ENCODE measurements at regions not wholly inside any gene's neighbourhood (a gene's known extent, or its start where the extent isn't known, plus 50 kb on each side); places are given as distances from the start of the nearest gene placed in this dataset.

- no peaks in the 10 kb centered on the region for H3K36me3 Mint-ChIP-seq (ENCODE audit: low read depth)
- H3K27ac ChIP-seq (ENCODE audit: low read depth, low read length), result no peak overlapping the region
- H3K27ac Mint-ChIP-seq, result peak overlapping the region; percentile 48
- H3K4me1 ChIP-seq (ENCODE audit: control insufficient read depth, insufficient read depth, low read length), result peaks cover 7% of the 10 kb centered on the region
- no peak overlapping the region for H3K9ac ChIP-seq (ENCODE audit: extremely low read depth, low read length, poor library complexity, severe bottlenecking)
- no peak overlapping the region for H3K4me3 Mint-ChIP-seq
- no peaks in the 10 kb centered on the region for H3K36me3 ChIP-seq (ENCODE audit: control insufficient read depth, insufficient read depth, low read length)
- no peak for DNase-seq
- no peaks in the 10 kb centered on the region for H3K27me3 ChIP-seq (ENCODE audit: control insufficient read depth, insufficient read depth, low read length, poor library complexity, severe bottlenecking)
- H3K4me1 Mint-ChIP-seq, result peaks cover 14% of the 10 kb centered on the region
- H3K9me3 Mint-ChIP-seq, result no peaks in the 10 kb centered on the region
- peaks cover 5% of the 10 kb centered on the region for H3K27me3 Mint-ChIP-seq (ENCODE audit: insufficient read depth)
- no peak for TF ChIP-seq CTCF (conservative IDR thresholded peaks at IDR 0.05)
- H3K9me3 ChIP-seq (ENCODE audit: control insufficient read depth, low read length), result no peaks in the 10 kb centered on the region
- H3K4me3 ChIP-seq (ENCODE audit: low read length), result no peak overlapping the region
- WGBS, 2 experiments (ENCODE audit: insufficient coverage in 1 of 2, insufficient read length in 1 of 2), result 76 to 93% methylated on average over 6 to 10 of the region's 10 CpGs
These were observed 118.9 kb downstream of the EVX1 start for GRCh38 chr7:27361522-27361921.

- H3K4me3 Mint-ChIP-seq, result no peak overlapping the region
- Histone ChIP-seq H3K4me1 (ENCODE audit: control insufficient read depth, insufficient read depth, low read length) (peaks cover 7% of the 10 kb centered on the region), H3K27ac (ENCODE audit: low read depth, low read length) (no peak overlapping the region), H3K4me3 (ENCODE audit: low read length) (no peak overlapping the region), H3K9ac (ENCODE audit: extremely low read depth, low read length, poor library complexity, severe bottlenecking) (no peak overlapping the region), H3K36me3 (ENCODE audit: control insufficient read depth, insufficient read depth, low read length) (no peaks in the 10 kb centered on the region), H3K27me3 (ENCODE audit: control insufficient read depth, insufficient read depth, low read length, poor library complexity, severe bottlenecking) (no peaks in the 10 kb centered on the region), H3K9me3 (ENCODE audit: control insufficient read depth, low read length) (no peaks in the 10 kb centered on the region)
- WGBS, 2 experiments (ENCODE audit: insufficient coverage in 1 of 2, insufficient read length in 1 of 2), result 92% methylated on average over 4 of the region's 4 CpGs; no CpG with 5 or more reads in 1 of the 2 experiments
- no peak for DNase-seq
- H3K4me1 Mint-ChIP-seq, result peaks cover 14% of the 10 kb centered on the region
- no peak overlapping the region for H3K27ac Mint-ChIP-seq
- H3K9me3 Mint-ChIP-seq, result no peaks in the 10 kb centered on the region
- H3K27me3 Mint-ChIP-seq (ENCODE audit: insufficient read depth), result peaks cover 4% of the 10 kb centered on the region
- TF ChIP-seq CTCF (conservative IDR thresholded peaks at IDR 0.05), result no peak
- no peaks in the 10 kb centered on the region for H3K36me3 Mint-ChIP-seq (ENCODE audit: low read depth)
These were observed 119.4 kb downstream of the EVX1 start for GRCh38 chr7:27362026-27362425.

- H3K4me3 ChIP-seq (ENCODE audit: low read length), result no peak overlapping the region
- Mint-ChIP-seq H3K4me3 (no peak overlapping the region), H3K9me3 (no peaks in the 10 kb centered on the region), H3K4me1 (peaks cover 14% of the 10 kb centered on the region), H3K27me3 (ENCODE audit: insufficient read depth) (no peaks in the 10 kb centered on the region), H3K36me3 (ENCODE audit: low read depth) (no peaks in the 10 kb centered on the region), H3K27ac (no peak overlapping the region)
- DNase-seq, result no peak
- H3K36me3 ChIP-seq (ENCODE audit: control insufficient read depth, insufficient read depth, low read length), result no peaks in the 10 kb centered on the region
- 90 to 91% methylated on average over 2 to 4 of the region's 4 CpGs for WGBS, 2 experiments (ENCODE audit: insufficient coverage in 1 of 2, insufficient read length in 1 of 2)
- H3K4me1 ChIP-seq (ENCODE audit: control insufficient read depth, insufficient read depth, low read length), result peaks cover 7% of the 10 kb centered on the region
- no peak for TF ChIP-seq CTCF (conservative IDR thresholded peaks at IDR 0.05)
- no peaks in the 10 kb centered on the region for H3K9me3 ChIP-seq (ENCODE audit: control insufficient read depth, low read length)
- no peaks in the 10 kb centered on the region for H3K27me3 ChIP-seq (ENCODE audit: control insufficient read depth, insufficient read depth, low read length, poor library complexity, severe bottlenecking)
- no peak overlapping the region for H3K27ac ChIP-seq (ENCODE audit: low read depth, low read length)
- H3K9ac ChIP-seq (ENCODE audit: extremely low read depth, low read length, poor library complexity, severe bottlenecking), result no peak overlapping the region
These were observed 121.7 kb downstream of the EVX1 start for GRCh38 chr7:27364344-27364758.

Data from endodermal cell (in vitro differentiated cells).